ENCODE measurements at regions not wholly inside any gene's neighbourhood (a gene's known extent, or its start where the extent isn't known, plus 50 kb on each side); places are given as distances from the start of the nearest gene placed in this dataset.
"Not testable (repeated sequence)": the region's sequence is repeated elsewhere in the genome, so short reads cannot be mapped to it uniquely, and the experiment has no call there.

GRCh38 chr2:187055463-187055862 is 206.5 kb upstream of the ZSWIM2 start:
- DNase-seq, result no peak

- DNase-seq, result no peak
Observed at GRCh38 chr2:187054501-187055319, 205.7 kb upstream of the ZSWIM2 start.

- DNase-seq, result no peak
Observed at GRCh38 chr2:187051350-187051749, 202.4 kb upstream of the ZSWIM2 start.

GRCh38 chr2:187050409-187050998 is 201.5 kb upstream of the ZSWIM2 start:
- no peak for DNase-seq

- no peak for DNase-seq
Observed at GRCh38 chr2:187037310-187037709, 188.3 kb upstream of the ZSWIM2 start.

- DNase-seq, result no peak
Observed at GRCh38 chr2:187034434-187034833, 185.5 kb upstream of the ZSWIM2 start.

- no peak for DNase-seq
Observed at GRCh38 chr2:187024739-187025138, 175.8 kb upstream of the ZSWIM2 start.

GRCh38 chr2:187023996-187024395 is 175.0 kb upstream of the ZSWIM2 start:
- not testable (repeated sequence) for DNase-seq

GRCh38 chr2:187017438-187017837 is 168.5 kb upstream of the ZSWIM2 start:
- DNase-seq, result no peak

- no peak for DNase-seq
Observed at GRCh38 chr2:187013058-187013457, 164.1 kb upstream of the ZSWIM2 start.

GRCh38 chr2:187011206-187011832 is 162.3 kb upstream of the ZSWIM2 start:
- no peak for DNase-seq

- no peak for DNase-seq
Observed at GRCh38 chr2:187009483-187010239, 160.7 kb upstream of the ZSWIM2 start.

GRCh38 chr2:187008111-187008510 is 159.1 kb upstream of the ZSWIM2 start:
- no peak for DNase-seq

- DNase-seq, result no peak
Observed at GRCh38 chr2:187003611-187004010, 154.6 kb upstream of the ZSWIM2 start.

- no peak for DNase-seq
Observed at GRCh38 chr2:187003038-187003554, 154.1 kb upstream of the ZSWIM2 start.

- DNase-seq, result no peak
Observed at GRCh38 chr2:187002242-187002641, 153.3 kb upstream of the ZSWIM2 start.

- no peak for DNase-seq
Observed at GRCh38 chr2:187001248-187001647, 152.3 kb upstream of the ZSWIM2 start.

GRCh38 chr2:186995092-186995491 is 146.1 kb upstream of the ZSWIM2 start:
- DNase-seq, result no peak

GRCh38 chr2:186992597-186992996 is 143.6 kb upstream of the ZSWIM2 start:
- no peak for DNase-seq

- DNase-seq, result no peak
Observed at GRCh38 chr2:186991766-186992417, 142.9 kb upstream of the ZSWIM2 start.

- DNase-seq, result no peak
Observed at GRCh38 chr2:186984966-186985365, 136.0 kb upstream of the ZSWIM2 start.

GRCh38 chr2:186984481-186984880 is 135.5 kb upstream of the ZSWIM2 start:
- no peak for DNase-seq

All from right forelimb (tissue), 1 donor.